ENCODE measurements at regions not wholly inside any gene's neighbourhood (a gene's known extent, or its start where the extent isn't known, plus 50 kb on each side); places are given as distances from the start of the nearest gene placed in this dataset.

DNA sequence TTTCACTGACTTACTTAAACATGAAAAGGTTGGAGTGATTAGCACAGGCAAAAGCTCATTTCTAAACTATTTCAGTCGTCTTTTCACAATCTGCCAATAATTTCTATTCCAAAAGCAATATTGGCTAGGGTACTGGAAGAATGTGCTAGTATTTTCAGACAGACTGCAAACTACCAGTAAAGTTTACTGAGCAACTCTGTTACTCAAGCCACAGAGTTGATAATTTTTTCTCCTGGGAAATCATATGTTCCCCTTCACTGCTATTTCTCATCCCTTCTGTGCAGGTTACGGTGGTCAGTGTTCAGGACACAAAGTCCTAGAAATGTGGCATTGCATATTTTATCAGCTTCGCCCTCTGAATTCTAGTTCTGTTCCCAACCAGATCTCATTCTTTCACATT lies 343.3 kb upstream of the TNC start:
- TF ChIP-seq, protein P1, sequence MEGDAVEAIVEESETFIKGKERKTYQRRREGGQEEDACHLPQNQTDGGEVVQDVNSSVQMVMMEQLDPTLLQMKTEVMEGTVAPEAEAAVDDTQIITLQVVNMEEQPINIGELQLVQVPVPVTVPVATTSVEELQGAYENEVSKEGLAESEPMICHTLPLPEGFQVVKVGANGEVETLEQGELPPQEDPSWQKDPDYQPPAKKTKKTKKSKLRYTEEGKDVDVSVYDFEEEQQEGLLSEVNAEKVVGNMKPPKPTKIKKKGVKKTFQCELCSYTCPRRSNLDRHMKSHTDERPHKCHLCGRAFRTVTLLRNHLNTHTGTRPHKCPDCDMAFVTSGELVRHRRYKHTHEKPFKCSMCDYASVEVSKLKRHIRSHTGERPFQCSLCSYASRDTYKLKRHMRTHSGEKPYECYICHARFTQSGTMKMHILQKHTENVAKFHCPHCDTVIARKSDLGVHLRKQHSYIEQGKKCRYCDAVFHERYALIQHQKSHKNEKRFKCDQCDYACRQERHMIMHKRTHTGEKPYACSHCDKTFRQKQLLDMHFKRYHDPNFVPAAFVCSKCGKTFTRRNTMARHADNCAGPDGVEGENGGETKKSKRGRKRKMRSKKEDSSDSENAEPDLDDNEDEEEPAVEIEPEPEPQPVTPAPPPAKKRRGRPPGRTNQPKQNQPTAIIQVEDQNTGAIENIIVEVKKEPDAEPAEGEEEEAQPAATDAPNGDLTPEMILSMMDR (IDR thresholded peaks at IDR 0.05; ENCODE audit: low read depth, low read length): no peak
- TF ChIP-seq EZH2phosphoT487 (IDR thresholded peaks at IDR 0.05; ENCODE audit: low read depth): no peak

Data from OCI-LY3 (cell line).